OCI-LY7 (cell line): ENCODE measurements at regions not wholly inside any gene's neighbourhood (a gene's known extent, or its start where the extent isn't known, plus 50 kb on each side); places are given as distances from the start of the nearest gene placed in this dataset.

ENCODE experiments used
- BruUV-seq: library from RNA; stranded (reverse); fragments of 400-500 nt; replicated peaks from 2 replicates; lab custom pipeline; 2021; lab: Mats Ljungman, UMichigan
- CTCF ChIA-PET: fragments of 300-600 bp; sonication (Branson Sonifier 250); formaldehyde crosslinking; loops from one replicate; lab custom pipeline; 2022; ENCODE audit warnings: antibody characterized with exemption; ENCODE audit not compliant: unreplicated experiment; lab: Charles Lee
- POLR2A ChIA-PET: fragments of 300-600 bp; sonication (Branson Sonifier 250); formaldehyde crosslinking; loops from one replicate; lab custom pipeline; 2022; ENCODE audit warnings: antibody characterized with exemption; lab: Charles Lee
- DNase-seq: peaks from one replicate; pipeline ENCODE4 v3.0.0-alpha.2; 2015; ENCODE audit warnings: low spot score
- H2AFZ ChIP-seq: fragments of 200-600 bp; sonication (generic), shearing (Covaris generic); 2 replicates; pipeline ENCODE4 v1.6.1; 2014; ENCODE audit warnings: mild to moderate bottlenecking, antibody characterized with exemption, low read length, moderate library complexity
- H3K27ac ChIP-seq: fragments of 200-600 bp; sonication (generic); 2 replicates; pipeline ENCODE4 v1.5.1; 2014; ENCODE audit warnings: mixed run types, low read depth, mild to moderate bottlenecking, moderate library complexity, low read length, inconsistent platforms; ENCODE audit not compliant: poor library complexity, severe bottlenecking
- H3K36me3 ChIP-seq: fragments of 200-600 bp; sonication (generic); 2 replicates; pipeline ENCODE4 v1.6.1; 2014; ENCODE audit warnings: mild to moderate bottlenecking, antibody characterized with exemption, low read length, moderate library complexity, mixed read lengths; ENCODE audit not compliant: insufficient read depth
- H3K4me1 ChIP-seq: fragments of 200-600 bp; sonication (generic); 2 replicates; pipeline ENCODE4 v1.5.1; 2014; ENCODE audit warnings: mild to moderate bottlenecking, low read length; ENCODE audit not compliant: insufficient read depth, poor library complexity, severe bottlenecking
- H3K4me2 ChIP-seq: fragments of 200-600 bp; sonication (generic); 2 replicates; pipeline ENCODE4 v1.6.1; 2014; ENCODE audit warnings: mild to moderate bottlenecking, low read length
- H3K4me3 ChIP-seq: fragments of 200-600 bp; sonication (generic); 2 replicates; pipeline ENCODE4 v1.5.1; 2014; ENCODE audit warnings: mild to moderate bottlenecking, low read depth, low read length; ENCODE audit not compliant: poor library complexity, severe bottlenecking
- H3K79me2 ChIP-seq: fragments of 200-600 bp; sonication (generic); 2 replicates; pipeline ENCODE4 v1.6.1; 2016; ENCODE audit warnings: low read depth, mild to moderate bottlenecking, low read length, moderate library complexity, mixed read lengths; ENCODE audit not compliant: insufficient read depth
- H3K9me2 ChIP-seq: fragments of 200-600 bp; sonication (generic); 2 replicates; pipeline ENCODE4 v1.6.1; 2016; ENCODE audit warnings: mild to moderate bottlenecking, low read length, mixed read lengths; ENCODE audit not compliant: insufficient read depth
- H3K9me3 ChIP-seq: fragments of 200-600 bp; sonication (generic); 2 replicates; pipeline ENCODE4 v1.6.1; 2014; ENCODE audit warnings: mild to moderate bottlenecking, mixed run types, low read length, mixed read lengths
- H4K20me1 ChIP-seq: fragments of 200-600 bp; sonication (generic); 2 replicates; pipeline ENCODE4 v1.6.1; 2014; ENCODE audit warnings: mild to moderate bottlenecking, antibody characterized with exemption, low read length, moderate library complexity, mixed read lengths; ENCODE audit not compliant: insufficient read depth
- CTCF ChIP-seq: fragments of 200-600 bp; sonication (generic); conservative IDR thresholded peaks from 2 replicates; pipeline ENCODE4 v1.5.1; 2014; ENCODE audit warnings: mild to moderate bottlenecking, antibody characterized with exemption, low read length, moderate library complexity, mixed read lengths
- EZH2phosphoT487 ChIP-seq: fragments of 200-600 bp; sonication (generic); IDR thresholded peaks from 2 replicates; pipeline ENCODE4 v1.6.1; 2018; ENCODE audit warnings: low read depth, borderline replicate concordance, mild to moderate bottlenecking, mixed run types, antibody characterized with exemption, low read length, moderate library complexity, mixed read lengths
- intact Hi-C: fragments of 100-400 bp; cut with micrococcal nuclease; formaldehyde crosslinking; loops from one replicate; pipeline ENCODE4 v1.10.0; 2022; ENCODE audit not compliant: unreplicated experiment

GRCh38 chr2:20560891-20561636 is 89.8 kb downstream of the HS1BP3 start:
- H4K20me1 ChIP-seq: no peaks in the 10 kb centered on the region
- no peak overlapping the region for H3K27ac ChIP-seq
- TF ChIP-seq EZH2phosphoT487 (no peak), CTCF (no peak)
- ChIA-PET CTCF (no interaction called here), POLR2A (no interaction called here)
- H3K9me3 ChIP-seq: no peaks in the 10 kb centered on the region
- H3K4me3 ChIP-seq: no peak overlapping the region
- H3K36me3 ChIP-seq: no peaks in the 10 kb centered on the region
- BruUV-seq: no TSS peak
- no peak overlapping the region for H3K4me2 ChIP-seq
- no peak overlapping the region for H2AFZ ChIP-seq
- no peaks in the 10 kb centered on the region for H3K9me2 ChIP-seq
- no peak for DNase-seq
- no peaks in the 10 kb centered on the region for H3K79me2 ChIP-seq
- intact Hi-C loops: no loop called here
- H3K4me1 ChIP-seq: no peaks in the 10 kb centered on the region

GRCh38 chr2:20561637-20562454 is 89.1 kb downstream of the HS1BP3 start:
- H3K4me2 ChIP-seq: no peak overlapping the region
- intact Hi-C loops: no loop called here
- H3K9me3 ChIP-seq: no peaks in the 10 kb centered on the region
- no peaks in the 10 kb centered on the region for H3K36me3 ChIP-seq
- no TSS peak for BruUV-seq
- ChIA-PET CTCF (no interaction called here), POLR2A (interaction anchor here (0.6 kb wide), 1 partner anchor 51 kb away, joined by 3 read pairs; no protein-coding TSS in a partner anchor)
- no peaks in the 10 kb centered on the region for H3K79me2 ChIP-seq
- H3K4me3 ChIP-seq: no peak overlapping the region
- no peaks in the 10 kb centered on the region for H4K20me1 ChIP-seq
- TF ChIP-seq EZH2phosphoT487: no peak
- TF ChIP-seq CTCF: no peak
- H3K27ac ChIP-seq: no peak overlapping the region
- DNase-seq: no peak
- H3K9me2 ChIP-seq: no peaks in the 10 kb centered on the region
- no peak overlapping the region for H2AFZ ChIP-seq
- no peaks in the 10 kb centered on the region for H3K4me1 ChIP-seq
